AG10803 (cell line): ENCODE measurements at regions not wholly inside any gene's neighbourhood (a gene's known extent, or its start where the extent isn't known, plus 50 kb on each side); places are given as distances from the start of the nearest gene placed in this dataset.
A peak's percentile ranks its signal among the peaks of the same experiment; 100 is the strongest.

Experiments used
- DNase-seq: peaks from one replicate; pipeline ENCODE4 v3.0.0; 2010; ENCODE audit warnings: low read depth
- H3K4me3 ChIP-seq: 2 replicates; pipeline ENCODE4 v1.5.1; 2011; ENCODE audit warnings: mild to moderate bottlenecking, low read length, control low read depth
- CTCF ChIP-seq: conservative IDR thresholded peaks from 2 replicates; pipeline ENCODE4 v1.5.1; 2011; ENCODE audit warnings: mild to moderate bottlenecking, low read length, control low read depth, inconsistent platforms

GRCh38 chr1:55938376-55938850 lies 641.0 kb downstream of the PLPP3 start:
- no peak for DNase-seq
- H3K4me3 ChIP-seq: no peak overlapping the region
- no peak for TF ChIP-seq CTCF

DNA sequence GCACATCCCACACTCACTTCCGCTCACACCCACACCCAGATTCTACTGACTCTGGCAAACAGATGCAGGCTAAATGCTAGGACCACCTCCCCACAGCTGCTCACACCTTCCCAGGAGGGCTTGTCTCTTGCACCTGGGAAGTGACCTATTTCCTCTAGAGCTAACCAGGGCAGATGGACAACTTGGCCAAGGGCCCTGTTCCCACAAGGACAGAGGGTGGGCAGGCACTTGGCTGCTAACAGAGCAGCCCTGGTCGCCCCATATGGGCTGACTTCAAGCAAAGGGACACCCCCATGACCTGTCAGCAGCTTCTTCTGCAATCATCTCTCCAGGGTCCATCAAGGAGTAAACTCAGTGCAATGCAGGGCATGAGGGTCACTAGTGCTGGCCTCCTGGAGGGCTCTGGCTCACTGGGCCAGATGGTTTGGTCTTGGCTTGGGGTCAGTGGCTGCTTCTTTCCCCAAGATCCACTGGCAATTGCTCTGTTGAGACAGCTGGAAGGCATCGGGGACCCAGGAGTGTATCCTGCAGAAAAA lies 641.5 kb downstream of the PLPP3 start:
- no peak overlapping the region for H3K4me3 ChIP-seq
- no peak for DNase-seq
- no peak for TF ChIP-seq CTCF

- no peak for DNase-seq
- H3K4me3 ChIP-seq: no peak overlapping the region
- TF ChIP-seq CTCF: no peak
These were observed 644.1 kb downstream of the PLPP3 start for GRCh38 chr1:55935236-55935635.

GRCh38 chr1:55932402-55932801 lies 647.0 kb downstream of the PLPP3 start:
- DNase-seq: no peak
- no peak for TF ChIP-seq CTCF
- H3K4me3 ChIP-seq: no peak overlapping the region

DNA sequence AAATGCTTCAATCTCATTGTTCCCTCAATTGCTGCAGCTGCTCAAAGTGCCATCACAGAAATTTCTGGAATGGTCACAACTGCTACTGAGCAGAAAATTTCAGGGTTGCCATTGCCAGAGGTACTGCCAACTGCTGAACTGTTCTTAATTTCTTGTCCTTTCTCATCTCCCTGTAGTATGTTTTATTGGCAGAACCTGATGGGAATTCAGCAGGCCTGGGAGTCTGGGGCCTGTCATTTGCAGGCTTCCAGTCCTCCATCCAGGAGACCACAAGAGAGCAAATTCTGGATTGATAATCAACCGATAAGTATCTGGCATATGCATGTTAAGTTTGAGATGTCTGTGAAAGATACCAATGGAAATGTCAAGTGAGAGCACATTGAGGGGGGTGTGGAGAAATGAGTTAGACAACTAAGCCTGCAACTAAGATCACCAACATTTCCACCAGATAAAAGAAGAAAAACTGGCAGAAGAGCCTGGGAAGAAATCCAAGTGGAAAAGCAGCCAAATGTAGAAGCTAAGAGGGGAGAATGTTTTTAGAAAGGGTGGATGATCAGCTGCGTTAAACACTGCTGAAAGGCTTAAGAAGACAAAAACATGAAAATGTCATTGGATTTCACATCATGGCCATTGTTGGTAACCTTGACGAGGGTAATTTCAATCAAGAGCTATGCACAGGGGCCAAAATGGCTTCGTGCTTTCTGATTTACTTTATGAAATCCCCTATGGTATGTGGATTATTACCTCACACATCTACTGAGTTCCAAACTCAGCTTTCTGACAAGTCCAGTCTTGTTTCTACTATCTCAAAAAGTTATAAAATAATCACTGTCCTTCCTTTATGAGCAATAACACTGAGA lies 648.1 kb downstream of the PLPP3 start:
- no peak overlapping the region for H3K4me3 ChIP-seq
- peak; percentile 25 for DNase-seq
- no peak for TF ChIP-seq CTCF

DNA sequence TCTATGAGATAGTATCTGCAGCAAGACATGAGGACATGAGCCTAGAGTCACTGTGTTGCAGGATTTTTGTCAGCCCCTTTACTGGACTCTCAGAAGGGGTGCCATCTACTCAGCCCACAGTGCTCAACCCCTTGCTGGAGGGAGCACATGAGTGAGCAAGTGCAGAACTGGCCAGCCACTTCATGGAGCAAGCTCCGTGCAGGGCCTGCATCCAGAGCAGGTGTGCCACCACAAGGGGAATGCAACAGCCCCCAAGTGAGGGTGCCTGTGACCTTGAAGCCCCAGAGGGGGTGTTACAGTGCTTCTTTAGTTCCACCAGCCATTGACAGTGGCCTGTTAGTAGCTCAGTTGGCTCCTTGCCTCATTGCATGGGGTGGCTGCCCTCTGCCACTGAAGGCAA lies 649.7 kb downstream of the PLPP3 start:
- H3K4me3 ChIP-seq: no peak overlapping the region
- DNase-seq: no peak
- TF ChIP-seq CTCF: no peak

- DNase-seq: no peak
These were observed 650.8 kb downstream of the PLPP3 start for GRCh38 chr1:55928576-55928975.

More at GRCh38 chr1:55928576-55928975, 650.8 kb downstream of the PLPP3 start:
- no peak for TF ChIP-seq CTCF
- H3K4me3 ChIP-seq: no peak overlapping the region
